ENCODE measurements at regions not wholly inside any gene's neighbourhood (a gene's known extent, or its start where the extent isn't known, plus 50 kb on each side); places are given as distances from the start of the nearest gene placed in this dataset.

- TF ChIP-seq GATA2 (IDR thresholded peaks at IDR 0.05; ENCODE audit: low read depth, low read length) (no peak), GATA3 (IDR thresholded peaks at IDR 0.05; ENCODE audit: low read depth, low read length) (no peak)
Measured at GRCh38 chr1:72759486-72759885, 477.1 kb upstream of the NEGR1 start.

Data from SH-SY5Y (cell line).